Gastroesophageal sphincter (tissue), 4 donors: ENCODE measurements at regions not wholly inside any gene's neighbourhood (a gene's known extent, or its start where the extent isn't known, plus 50 kb on each side); places are given as distances from the start of the nearest gene placed in this dataset.
"Not testable (repeated sequence)": the region's sequence is repeated elsewhere in the genome, so short reads cannot be mapped to it uniquely, and the experiment has no call there.

ENCODE experiments used
- ATAC-seq: fragments of 150-250 bp; one replicate; pipeline ENCODE4 v1.9.1; 2016; ENCODE audit warnings: mild to moderate bottlenecking, moderate library complexity
- H3K27ac ChIP-seq, 4 donors: fragments of 200-600 bp; sonication (generic) in 3 of 4; 1 replicate in 3 of 4; 2 replicates in 1 of 4; pipeline ENCODE4 v1.5.1; 2016 to 2019
- H3K27me3 ChIP-seq: fragments of 200-600 bp; sonication (generic); one replicate; pipeline ENCODE4 v1.5.1; 2019
- H3K36me3 ChIP-seq, 2 donors: fragments of 200-600 bp; sonication (generic); one replicate each; pipeline ENCODE4 v1.5.1; 2019; ENCODE audit warnings: control low read depth in 1 of 2
- H3K4me1 ChIP-seq, 3 donors: fragments of 200-600 bp; sonication (generic); 1 replicate in 2 of 3; 2 replicates in 1 of 3; pipeline ENCODE4 v1.5.1; 2016 to 2019; ENCODE audit warnings: control low read depth in 2 of 3
- H3K4me3 ChIP-seq, 2 donors: fragments of 200-600 bp; sonication (generic); one replicate each; pipeline ENCODE4 v1.5.1; 2019; ENCODE audit warnings: mild to moderate bottlenecking in 1 of 2, moderate library complexity in 1 of 2
- H3K9me3 ChIP-seq, 3 donors: fragments of 200-600 bp; sonication (generic); one replicate each; pipeline ENCODE4 v1.5.1; 2017 to 2019; ENCODE audit warnings: control low read depth in 2 of 3
- CTCF ChIP-seq, 4 experiments: fragments of 200-600 bp in 2 of 4; fragments of 450-650 bp in 2 of 4; sonication (generic) in 1 of 4; IDR thresholded peaks; one replicate each; pipeline ENCODE4 v1.5.1; 2017 to 2019; ENCODE audit warnings: antibody characterized with exemption in 4 of 4, mild to moderate bottlenecking in 2 of 4, moderate library complexity in 2 of 4
- WGBS, 2 donors: methylation state at CpG; one replicate each; pipeline ENCODE4 v1.1.5; 2018; ENCODE audit warnings: low coverage in 1 of 2; 5-methylcytosine and 5-hydroxymethylcytosine counted together
- small RNA-seq, 4 donors: library from RNA; depleted of rRNA; stranded (forward); fragments of <200 nt; gene quantifications; one replicate each; pipeline ENCODE3, GENCODE V24; 2016

- H3K9me3 ChIP-seq, H3K4me1 ChIP-seq, H3K27ac ChIP-seq, ATAC-seq, H3K4me3 ChIP-seq, H3K36me3 ChIP-seq: not testable (repeated sequence)
- 0 to 17% methylated on average over 1 to 2 of the region's 2 CpGs for WGBS, 2 donors
- peaks cover 41% of the 10 kb centered on the region for H3K27me3 ChIP-seq
- peak in 1 of 4 experiments; percentile 33 for TF ChIP-seq CTCF (IDR thresholded peaks at IDR 0.05)
Observed at GRCh38 chr22:16911340-16911739, 86.1 kb upstream of the XKR3 start.

- 50 to 62% methylated on average over 2 of the region's 2 CpGs for WGBS, 2 donors
- H3K4me1 ChIP-seq, ATAC-seq, H3K27me3 ChIP-seq, H3K27ac ChIP-seq, H3K4me3 ChIP-seq, H3K9me3 ChIP-seq, H3K36me3 ChIP-seq: not testable (repeated sequence)
Observed at GRCh38 chr22:16902051-16902450, 76.8 kb upstream of the XKR3 start.

GRCh38 chr22:16901579-16901978 is 76.4 kb upstream of the XKR3 start:
- not testable (repeated sequence) for H3K9me3 ChIP-seq, H3K4me1 ChIP-seq, H3K27ac ChIP-seq, H3K27me3 ChIP-seq, H3K36me3 ChIP-seq, H3K4me3 ChIP-seq, ATAC-seq
- no CpG with 5 or more reads among the region's 5 CpGs for WGBS, 2 donors

- not testable (repeated sequence) for ATAC-seq, H3K4me3 ChIP-seq, H3K27ac ChIP-seq, H3K9me3 ChIP-seq, H3K27me3 ChIP-seq, H3K4me1 ChIP-seq, H3K36me3 ChIP-seq
- WGBS, 2 donors, result no CpG with 5 or more reads among the region's 2 CpGs
Observed at GRCh38 chr22:16899358-16899757, 74.1 kb upstream of the XKR3 start.

GRCh38 chr22:16897365-16897764 is 72.2 kb upstream of the XKR3 start:
- not testable (repeated sequence) for H3K4me3 ChIP-seq, H3K36me3 ChIP-seq, ATAC-seq, H3K9me3 ChIP-seq, H3K27me3 ChIP-seq, H3K4me1 ChIP-seq, H3K27ac ChIP-seq
- WGBS, 2 donors, result 0% methylated on average over 2 of the region's 2 CpGs; no CpG with 5 or more reads in 1 of the 2 donors

- not testable (repeated sequence) for H3K27me3 ChIP-seq, H3K27ac ChIP-seq, H3K9me3 ChIP-seq, H3K4me1 ChIP-seq, H3K36me3 ChIP-seq, ATAC-seq, H3K4me3 ChIP-seq
- TF ChIP-seq CTCF (IDR thresholded peaks at IDR 0.05), result peak in 3 of 4 experiments; percentile 12 to 43 (median 36)
- WGBS, 2 donors, result 0% methylated on average over 4 of the region's 4 CpGs
Observed at GRCh38 chr22:16891892-16892291, 66.7 kb upstream of the XKR3 start.

GRCh38 chr22:16876339-16876738 is 51.1 kb upstream of the XKR3 start:
- not testable (repeated sequence) for H3K27ac ChIP-seq, ATAC-seq
- 33% methylated on average over 1 of the region's 1 CpG; no CpG with 5 or more reads in 1 of the 2 donors for WGBS, 2 donors

More at GRCh38 chr22:16876339-16876738, 51.1 kb upstream of the XKR3 start:
- H3K4me3 ChIP-seq, H3K9me3 ChIP-seq, H3K36me3 ChIP-seq, H3K27me3 ChIP-seq, H3K4me1 ChIP-seq: not testable (repeated sequence)

Small RNAs in the stretch of these regions (small RNA-seq; reads per million reads assigned to genes)
- gene AC006548.1 (0 reads per million in 4 donors), gene MTND1P17 (0 reads per million in 4 donors)
